ENCODE measurements at regions not wholly inside any gene's neighbourhood (a gene's known extent, or its start where the extent isn't known, plus 50 kb on each side); places are given as distances from the start of the nearest gene placed in this dataset.

GRCh38 chrX:21155916-21156315 is 218.3 kb upstream of the CNKSR2 start:
- Histone ChIP-seq H3K9me3 (no peaks in the 10 kb centered on the region), H3K4me1 (peaks cover 0 to 24% (median 3%) of the 10 kb centered on the region in 9 donors), H3K27ac (no peak overlapping the region), H3K27me3 (no peaks in the 10 kb centered on the region), H3K4me3 (no peak overlapping the region), H3K36me3 (no peaks in the 10 kb centered on the region)
- DNase-seq (no peak), ATAC-seq (no peak)
- TF ChIP-seq CTCF (IDR thresholded peaks at IDR 0.05): no peak
- intact Hi-C loops (cut with DNase I): no loop called here

- no peaks in the 10 kb centered on the region for H3K27me3 ChIP-seq
- H3K36me3 ChIP-seq: no peaks in the 10 kb centered on the region
- no peak overlapping the region for H3K4me3 ChIP-seq
- H3K27ac ChIP-seq: no peak overlapping the region
- H3K9me3 ChIP-seq: no peaks in the 10 kb centered on the region
- peaks cover 0 to 24% (median 3%) of the 10 kb centered on the region in 9 donors for H3K4me1 ChIP-seq
- no peak for ATAC-seq
- intact Hi-C loops (cut with DNase I): no loop called here
- no peak for DNase-seq
- TF ChIP-seq CTCF (IDR thresholded peaks at IDR 0.05): no peak
- WGBS, 2 donors: 50 to 64% methylated on average over 1 of the region's 1 CpG
These were observed 217.6 kb upstream of the CNKSR2 start for GRCh38 chrX:21156632-21157031.

- Histone ChIP-seq H3K27ac (no peak overlapping the region), H3K36me3 (no peaks in the 10 kb centered on the region), H3K27me3 (no peaks in the 10 kb centered on the region), H3K4me3 (no peak overlapping the region), H3K9me3 (no peaks in the 10 kb centered on the region), H3K4me1 (peaks cover 0 to 12% (median 0%) of the 10 kb centered on the region in 9 donors)
- ATAC-seq (no peak), DNase-seq (no peak)
- TF ChIP-seq CTCF (IDR thresholded peaks at IDR 0.05): no peak
- WGBS, 2 donors: 41 to 42% methylated on average over 4 of the region's 4 CpGs
- intact Hi-C loops (cut with DNase I): no loop called here
These were observed 215.5 kb upstream of the CNKSR2 start for GRCh38 chrX:21158678-21159077.

GRCh38 chrX:21166272-21166982 is 207.8 kb upstream of the CNKSR2 start:
- Histone ChIP-seq H3K4me1 (no peaks in the 10 kb centered on the region), H3K27ac (no peak overlapping the region), H3K9me3 (no peaks in the 10 kb centered on the region), H3K27me3 (no peaks in the 10 kb centered on the region), H3K4me3 (no peak overlapping the region), H3K36me3 (no peaks in the 10 kb centered on the region)
- DNase-seq (no peak), ATAC-seq (no peak)
- WGBS, 2 donors: 39 to 42% methylated on average over 4 of the region's 4 CpGs
- TF ChIP-seq CTCF (IDR thresholded peaks at IDR 0.05): no peak
- intact Hi-C loops (cut with DNase I): no loop called here
